Thyroid gland (tissue), 4 donors: ENCODE measurements at regions not wholly inside any gene's neighbourhood (a gene's known extent, or its start where the extent isn't known, plus 50 kb on each side); places are given as distances from the start of the nearest gene placed in this dataset.

Experiments
- CTCF ChIP-seq, 6 experiments: fragments of 200-600 bp in 3 of 6; fragments of 450-650 bp in 3 of 6; sonication (generic) in 3 of 6; IDR thresholded peaks; one replicate each; pipeline ENCODE4 v1.5.1; 2016 to 2019; ENCODE audit warnings: antibody characterized with exemption in 6 of 6, mild to moderate bottlenecking in 2 of 6, inconsistent platforms in 1 of 6, moderate library complexity in 1 of 6
- POLR2A ChIP-seq, 2 donors: fragments of 450-650 bp; IDR thresholded peaks; one replicate each; pipeline ENCODE4 v1.6.1; 2017; ENCODE audit warnings: antibody characterized with exemption in 2 of 2, mild to moderate bottlenecking in 2 of 2, moderate library complexity in 1 of 2

GRCh38 chr3:27646896-27647295, 75.2 kb downstream of the EOMES start:
- TF ChIP-seq CTCF (IDR thresholded peaks at IDR 0.05) (no peak), POLR2A (IDR thresholded peaks at IDR 0.05) (no peak)
